ENCODE measurements at regions not wholly inside any gene's neighbourhood (a gene's known extent, or its start where the extent isn't known, plus 50 kb on each side); places are given as distances from the start of the nearest gene placed in this dataset.

- Histone ChIP-seq H3K4me3 (replicated peaks in 1 of 3; ENCODE audit: insufficient read depth in 1 of 3, low read depth in 2 of 3, low read length in 3 of 3) (no peak overlapping the region), H3K4me1 (ENCODE audit: insufficient read depth, low read length) (peaks cover 27% of the 10 kb centered on the region), H3K27ac (ENCODE audit: extremely low read length, insufficient read depth, low read length) (no peak overlapping the region), H3K9ac (ENCODE audit: insufficient read depth, low read depth, low read length) (no peak overlapping the region), H3K36me3 (replicated peaks in 1 of 2; ENCODE audit: control insufficient read depth in 1 of 2, insufficient read depth in 2 of 2, low read length in 2 of 2) (no peaks in the 10 kb centered on the region), H3K4me2 (ENCODE audit: low read depth, low read length) (no peak overlapping the region), H3K27me3 (ENCODE audit: control insufficient read depth in 1 of 2, insufficient read depth in 2 of 2, low read length in 2 of 2) (peaks cover 2 to 19% of the 10 kb centered on the region in 2 experiments; a peak in 3 of 5 replicates), H4K20me1 (ENCODE audit: insufficient read depth, low read length) (no peaks in the 10 kb centered on the region), H3K79me2 (ENCODE audit: insufficient read depth, low read length) (no peaks in the 10 kb centered on the region), H3K9me3 (ENCODE audit: low read length) (no peaks in the 10 kb centered on the region), H2AFZ (ENCODE audit: low read length) (no peak overlapping the region)
- CTCF ChIA-PET (ENCODE audit: low intra/inter-chr PET ratio, low total read pairs), result no interaction called here
- DNase-seq (ENCODE audit: low spot score) (no peak), FAIRE-seq (no peak), ATAC-seq (no peak)
- intact Hi-C loops (cut with micrococcal nuclease; ENCODE audit: unreplicated experiment), result no loop called here
- WGBS (ENCODE audit: low lambda C conversion rate), result 34% methylated on average over 8 of the region's 9 CpGs
- in situ Hi-C loops (cut with HindIII; ENCODE audit: extremely low pct_ligation_motif_present, low pct_unique_long_range_greater_than_20kb), result no loop called here
- BruUV-seq (replicated peaks), result no TSS peak
- POLR2A ChIA-PET, result no interaction called here
- TF ChIP-seq USF2 (IDR thresholded peaks at IDR 0.05; ENCODE audit: low read depth, low read length) (peak; percentile 68; the same call in 1 of the 2 replicates), USF2 (CRISPR knock-in tag; IDR thresholded peaks at IDR 0.05; ENCODE audit: borderline replicate concordance) (peak; percentile 33; the same call in 1 of the 2 replicates), RAD51 (IDR thresholded peaks at IDR 0.05; ENCODE audit: borderline replicate concordance) (peak; percentile 86), PRMT3 (CRISPR knock-in tag; IDR thresholded peaks at IDR 0.05; ENCODE audit: borderline replicate concordance, low read depth) (no peak)
Measured at GRCh38 chr6:167477688-167478087, 152.8 kb downstream of the TTLL2 start.

DNA sequence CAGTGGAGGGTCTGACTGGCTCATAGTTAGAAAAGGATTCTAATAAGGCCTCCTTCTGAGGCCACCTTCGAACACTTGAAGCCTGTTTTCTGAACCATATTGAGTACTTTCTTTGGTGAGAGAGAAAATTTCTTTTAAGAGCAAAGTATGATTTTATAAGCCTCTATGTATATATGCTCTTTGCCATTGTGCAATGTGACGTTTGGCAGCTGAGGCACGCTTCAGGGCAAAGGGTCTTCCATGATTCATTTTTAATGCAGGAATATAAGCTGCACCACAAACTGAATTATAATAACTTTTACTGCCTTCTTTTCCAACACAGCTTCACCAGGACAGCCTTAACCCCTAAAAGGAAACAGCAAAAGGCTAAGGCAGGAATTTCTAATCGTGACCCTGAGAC is 154.4 kb downstream of the TTLL2 start:
- peak overlapping the region; percentile 23 for H2AFZ ChIP-seq (ENCODE audit: low read length)
- in situ Hi-C loops (cut with HindIII; ENCODE audit: extremely low pct_ligation_motif_present, low pct_unique_long_range_greater_than_20kb) (no loop called here), intact Hi-C loops (cut with micrococcal nuclease; ENCODE audit: unreplicated experiment) (no loop called here)
- no peaks in the 10 kb centered on the region for H3K79me2 ChIP-seq (ENCODE audit: insufficient read depth, low read length)
- 11% methylated on average over 4 of the region's 4 CpGs for WGBS (ENCODE audit: low lambda C conversion rate)
- no peaks in the 10 kb centered on the region for H3K9me3 ChIP-seq (ENCODE audit: low read length)
- ATAC-seq, result no peak
- no peak for FAIRE-seq
- no peak for DNase-seq (ENCODE audit: low spot score)
- BruUV-seq (replicated peaks), result no TSS peak
- ChIA-PET POLR2A (no interaction called here), CTCF (ENCODE audit: low intra/inter-chr PET ratio, low total read pairs) (no interaction called here)
- H3K4me1 ChIP-seq (ENCODE audit: insufficient read depth, low read length), result peaks cover 14% of the 10 kb centered on the region; the same call in 1 of the 2 replicates
- no peaks in the 10 kb centered on the region for H4K20me1 ChIP-seq (ENCODE audit: insufficient read depth, low read length)
- H3K27me3 ChIP-seq (ENCODE audit: control insufficient read depth in 1 of 2, insufficient read depth in 2 of 2, low read length in 2 of 2), result peaks cover 2 to 9% of the 10 kb centered on the region in 2 experiments; a peak in 3 of 5 replicates
- no peak overlapping the region for H3K4me3 ChIP-seq (replicated peaks in 1 of 3; ENCODE audit: insufficient read depth in 1 of 3, low read depth in 2 of 3, low read length in 3 of 3)
- H3K9ac ChIP-seq (ENCODE audit: insufficient read depth, low read depth, low read length), result no peak overlapping the region
- no peak overlapping the region for H3K27ac ChIP-seq (ENCODE audit: extremely low read length, insufficient read depth, low read length)
- peak overlapping the region; percentile 43; the same call in 1 of the 2 replicates for H3K4me2 ChIP-seq (ENCODE audit: low read depth, low read length)
- TF ChIP-seq CEBPB (IDR thresholded peaks at IDR 0.05; ENCODE audit: borderline replicate concordance, low read depth, low read length), result peak; percentile 13; the same call in 1 of the 2 replicates
- TF ChIP-seq ZNF713 (CRISPR knock-in tag; IDR thresholded peaks at IDR 0.05), result no peak
- 0 out of 2 replicates have a peak, but pooled peaks have one; percentile 12 for TF ChIP-seq SALL1 (CRISPR knock-in tag; IDR thresholded peaks at IDR 0.05)
- no peaks in the 10 kb centered on the region for H3K36me3 ChIP-seq (replicated peaks in 1 of 2; ENCODE audit: control insufficient read depth in 1 of 2, insufficient read depth in 2 of 2, low read length in 2 of 2)
